K562 (cell line): ENCODE measurements at regions not wholly inside any gene's neighbourhood (a gene's known extent, or its start where the extent isn't known, plus 50 kb on each side); places are given as distances from the start of the nearest gene placed in this dataset.

Experiments used
- ATF6 ChIP-seq: sonication (generic); formaldehyde crosslinking; IDR thresholded peaks from 2 replicates; pipeline ENCODE4 v1.4.0; 2020; ENCODE audit warnings: mild to moderate bottlenecking, missing genetic modification reagents
- BRF2 ChIP-seq: IDR thresholded peaks from 3 replicates; pipeline ENCODE4 v1.6.1; 2011; ENCODE audit warnings: borderline replicate concordance, mild to moderate bottlenecking; ENCODE audit not compliant: insufficient read length, insufficient read depth
- GATA2 ChIP-seq: sonication (generic); formaldehyde crosslinking; IDR thresholded peaks from 2 replicates; pipeline ENCODE4 v1.4.0; 2020; ENCODE audit warnings: mild to moderate bottlenecking, missing genetic modification reagents
- MGA ChIP-seq: fragments of 450-650 bp; IDR thresholded peaks from 2 replicates; pipeline ENCODE4 v1.6.1; 2016; ENCODE audit warnings: mild to moderate bottlenecking, moderate library complexity
- SMARCC2 ChIP-seq: fragments of 450-650 bp; IDR thresholded peaks from 2 replicates; pipeline ENCODE4 v1.6.1; 2017; ENCODE audit warnings: antibody characterized with exemption, moderate library complexity, mild to moderate bottlenecking, low read depth
- SNAPC5 ChIP-seq: fragments of 250-450 bp; sonication (Bioruptor Pico); IDR thresholded peaks from 2 replicates; pipeline ENCODE4 v1.8.0; 2021; ENCODE audit warnings: moderate library complexity, mild to moderate bottlenecking, inconsistent platforms
- ZC3H11A ChIP-seq: IDR thresholded peaks from 2 replicates; pipeline ENCODE4 v1.6.1; 2012; ENCODE audit warnings: low read depth, low read length, improper control_type of control experiment
- ZNF121 ChIP-seq: sonication (generic); formaldehyde crosslinking; conservative IDR thresholded peaks from 2 replicates; pipeline ENCODE4 v1.8.0; 2022; ENCODE audit warnings: missing genetic modification reagents
- ZNF23 ChIP-seq: fragments of 250-450 bp; sonication (Bioruptor Pico); IDR thresholded peaks from 2 replicates; pipeline ENCODE4 v1.4.0; 2020; ENCODE audit warnings: mild to moderate bottlenecking

- TF ChIP-seq MGA (no peak), SMARCC2 (no peak), ZC3H11A (no peak), ZNF23 (no peak), BRF2 (no peak), ATF6 (CRISPR knock-in tag) (no peak), GATA2 (CRISPR knock-in tag) (no peak), SNAPC5 (CRISPR knock-in tag) (no peak), ZNF121 (CRISPR knock-in tag) (no peak)
- TF ChIP-seq, all 486 proteins: peak for 0
These were observed 508.9 kb upstream of the PKN2 start (continued) for GRCh38 chr1:88175120-88175630.
